Skin epidermis (tissue), 12 donors: ENCODE measurements at regions not wholly inside any gene's neighbourhood (a gene's known extent, or its start where the extent isn't known, plus 50 kb on each side); places are given as distances from the start of the nearest gene placed in this dataset.
"Not testable (repeated sequence)": the region's sequence is repeated elsewhere in the genome, so short reads cannot be mapped to it uniquely, and the experiment has no call there.

Experiments
- H3K27ac ChIP-seq, 21 experiments: fragments of 200-600 bp; sonication (generic) in 11 of 21; one replicate each; pipeline ENCODE4 v1.5.0; 2020; ENCODE audit warnings: mild to moderate bottlenecking in 3 of 21, inconsistent platforms in 2 of 21, moderate library complexity in 2 of 21
- H3K4me3 ChIP-seq, 7 experiments: fragments of 200-600 bp; sonication (generic) in 2 of 7; one replicate each; pipeline ENCODE4 v1.5.0; 2020; ENCODE audit warnings: inconsistent platforms in 2 of 7, mild to moderate bottlenecking in 2 of 7, moderate library complexity in 1 of 7

DNA sequence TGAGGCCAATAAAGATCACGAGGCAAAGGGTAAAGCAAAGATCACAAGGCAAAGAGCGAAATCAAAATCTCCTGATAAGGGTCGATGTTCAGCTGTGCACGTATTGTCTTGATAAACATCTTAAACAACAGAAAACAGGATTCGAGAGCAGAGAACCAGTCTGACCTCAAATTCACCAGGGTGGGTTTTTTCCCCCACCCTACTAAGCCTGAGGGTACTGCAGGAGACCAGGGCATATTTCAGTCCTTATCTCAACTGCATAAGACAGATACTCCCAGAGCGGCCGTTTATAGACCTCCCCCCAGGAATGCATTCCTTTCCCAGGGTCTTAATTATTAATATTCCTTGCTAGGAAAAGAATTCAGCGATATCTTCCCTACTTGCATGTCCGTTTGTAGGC, 97.5 kb upstream of the C14orf180 start:
- not testable (repeated sequence) for H3K27ac ChIP-seq, H3K4me3 ChIP-seq

DNA sequence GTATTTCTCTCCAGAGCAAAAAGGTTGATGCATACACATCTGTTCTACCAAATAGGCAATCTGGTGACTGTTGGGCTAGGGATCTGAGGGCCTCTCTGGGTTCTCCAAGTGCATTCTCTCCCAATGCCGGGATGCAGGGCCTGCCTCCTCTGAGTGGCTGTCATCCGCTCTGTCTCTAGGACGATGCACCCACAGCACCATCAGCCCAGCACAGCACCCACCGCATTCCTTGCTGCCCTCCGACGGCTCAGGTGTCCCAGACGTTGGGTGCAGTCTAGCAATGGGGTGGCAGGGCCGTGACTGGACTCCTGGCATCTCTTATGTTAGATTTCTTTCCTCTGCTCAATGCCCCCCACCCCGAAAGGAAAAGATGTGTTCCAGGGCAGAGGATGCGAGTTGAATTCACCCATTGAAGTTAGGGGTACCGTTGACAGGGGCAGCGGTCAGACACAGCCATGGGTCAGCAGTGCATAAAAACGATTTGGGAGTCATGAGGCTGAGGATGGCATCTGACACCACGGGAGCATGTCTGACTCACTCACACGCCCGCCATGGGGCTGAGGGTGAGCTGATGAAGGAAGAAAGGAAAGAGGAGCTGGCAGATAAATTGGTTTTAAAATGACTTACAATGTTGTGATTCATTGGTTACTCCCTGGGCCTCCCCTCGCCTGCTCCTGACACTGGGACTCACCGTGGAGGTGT, 93.2 kb upstream of the C14orf180 start:
- Histone ChIP-seq H3K27ac (no peak overlapping the region), H3K4me3 (no peak overlapping the region)

DNA sequence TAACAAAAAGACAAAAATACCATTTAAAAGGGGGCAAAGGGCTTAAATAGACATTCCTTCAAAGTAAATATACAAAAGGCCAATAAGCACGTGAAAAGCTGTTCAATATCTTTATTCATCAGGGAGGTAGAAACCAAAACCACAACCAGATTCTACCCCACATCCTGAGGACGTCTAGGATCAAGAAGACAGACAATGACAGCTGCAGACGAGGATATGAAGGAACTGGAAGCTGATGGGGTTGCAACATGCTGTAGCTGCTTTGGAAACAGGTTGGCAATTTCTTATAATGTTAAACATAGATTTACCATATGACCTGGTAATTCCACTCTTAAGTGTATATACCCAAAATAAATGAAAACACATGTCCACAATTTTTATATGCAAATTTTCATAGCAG, 85.1 kb upstream of the C14orf180 start:
- Histone ChIP-seq H3K4me3 (no peak overlapping the region), H3K27ac (no peak overlapping the region)

DNA sequence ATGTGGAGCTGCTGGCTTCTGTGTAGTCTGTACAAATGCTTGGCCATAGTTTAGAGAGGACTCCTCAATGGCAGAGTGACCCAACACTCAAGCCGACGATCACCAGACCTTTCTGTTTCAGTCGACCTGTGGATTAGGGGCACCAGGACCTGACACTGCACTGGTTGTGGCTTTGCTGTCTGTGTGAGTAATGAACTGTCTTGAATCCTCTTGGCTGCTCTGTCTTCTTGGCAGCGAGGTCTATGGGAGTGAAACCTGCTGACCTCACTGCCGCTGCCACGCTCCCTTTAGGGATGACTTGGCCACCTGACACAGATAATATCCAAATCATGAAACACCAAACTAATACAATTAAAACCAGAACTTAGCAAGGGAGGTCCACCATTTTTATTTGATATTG, 83.5 kb upstream of the C14orf180 start:
- no peak overlapping the region for H3K4me3 ChIP-seq
- H3K27ac ChIP-seq: no peak overlapping the region

DNA sequence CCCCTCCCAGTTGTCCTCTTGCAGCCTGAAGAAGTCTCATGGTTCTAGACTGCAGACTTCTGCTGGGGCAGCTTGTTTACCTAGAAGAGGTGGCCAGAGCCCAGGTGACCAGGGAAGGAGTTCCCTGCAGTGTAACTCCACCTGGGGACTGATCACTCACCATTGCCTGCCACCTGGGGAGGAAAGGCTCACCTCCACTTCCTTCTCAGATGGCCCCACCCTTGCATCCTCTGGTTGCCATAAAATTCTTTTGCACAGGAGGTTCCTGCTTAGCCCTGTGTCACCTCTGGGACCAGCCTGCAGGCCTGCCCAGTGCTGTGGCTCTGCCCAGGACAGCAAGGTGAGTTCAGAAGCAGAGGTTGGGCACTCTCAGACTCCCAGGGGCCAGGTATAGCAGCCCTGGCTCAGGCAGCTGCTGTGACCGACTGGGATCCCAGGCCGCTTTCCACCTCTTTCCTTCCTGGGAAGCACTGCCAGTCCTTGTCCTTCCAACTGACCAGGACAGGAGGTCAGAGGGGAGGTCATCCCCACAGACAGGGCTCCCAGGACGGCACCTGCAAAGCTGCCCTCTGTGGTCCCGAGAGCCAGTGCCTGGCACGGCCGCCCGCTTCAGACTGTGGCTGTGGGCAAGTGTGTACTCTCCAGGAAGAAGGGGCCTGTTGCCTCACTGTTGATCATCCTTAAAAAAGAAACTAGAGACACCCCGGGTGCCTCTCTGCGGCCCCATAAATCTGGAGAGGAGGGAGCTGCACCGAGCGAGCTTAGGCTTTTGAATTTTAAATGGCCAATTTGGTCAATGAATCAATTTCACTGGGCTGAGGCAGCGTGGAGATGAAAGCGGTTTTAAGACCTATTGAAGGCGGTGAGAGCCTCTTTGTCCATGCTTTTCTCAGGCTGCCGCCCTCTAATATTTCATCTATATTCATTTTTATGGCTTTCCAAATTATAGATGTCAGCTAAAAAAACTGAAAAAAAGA, 79.5 kb upstream of the C14orf180 start:
- no peak overlapping the region for H3K27ac ChIP-seq
- H3K4me3 ChIP-seq: no peak overlapping the region

DNA sequence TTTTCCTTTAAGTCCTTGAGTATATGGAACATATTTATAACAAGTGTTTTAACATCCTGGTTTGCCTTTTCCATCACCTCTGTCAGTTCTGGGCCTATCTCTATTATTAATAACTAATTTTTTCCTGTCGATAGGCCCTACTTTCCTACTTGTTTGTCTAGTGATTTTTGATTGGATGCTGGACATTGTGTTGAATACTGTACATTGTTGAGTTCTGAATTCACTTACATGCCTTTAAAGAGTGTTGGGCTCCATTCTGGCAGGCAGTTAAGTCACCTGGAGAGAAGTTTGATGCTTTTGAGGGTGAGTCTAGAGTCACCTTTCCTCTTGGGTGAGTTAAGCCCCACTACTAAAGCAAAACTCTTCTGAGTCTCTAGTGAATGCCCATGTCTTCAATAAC, 77.5 kb upstream of the C14orf180 start:
- Histone ChIP-seq H3K27ac (no peak overlapping the region), H3K4me3 (no peak overlapping the region)

DNA sequence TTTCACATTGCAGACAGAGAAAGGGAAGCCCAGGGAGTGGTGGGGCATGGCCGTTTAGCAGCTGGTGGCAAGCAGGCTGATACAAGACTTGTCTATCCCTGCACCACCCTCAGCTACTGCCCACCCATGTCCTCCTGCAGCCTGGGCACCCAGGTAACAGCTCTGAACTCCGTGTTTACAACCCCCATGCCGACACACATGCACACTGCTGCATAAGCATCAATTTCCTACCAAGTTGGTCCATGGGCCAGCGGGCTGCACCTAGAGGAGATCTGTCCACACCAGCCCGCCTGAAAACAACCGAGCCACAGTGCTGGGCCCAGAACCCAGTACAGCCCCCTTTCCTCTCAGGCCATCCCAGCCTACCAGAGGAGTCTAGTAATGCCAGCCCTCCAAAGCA, 75.9 kb upstream of the C14orf180 start:
- H3K4me3 ChIP-seq: no peak overlapping the region
- no peak overlapping the region for H3K27ac ChIP-seq

DNA sequence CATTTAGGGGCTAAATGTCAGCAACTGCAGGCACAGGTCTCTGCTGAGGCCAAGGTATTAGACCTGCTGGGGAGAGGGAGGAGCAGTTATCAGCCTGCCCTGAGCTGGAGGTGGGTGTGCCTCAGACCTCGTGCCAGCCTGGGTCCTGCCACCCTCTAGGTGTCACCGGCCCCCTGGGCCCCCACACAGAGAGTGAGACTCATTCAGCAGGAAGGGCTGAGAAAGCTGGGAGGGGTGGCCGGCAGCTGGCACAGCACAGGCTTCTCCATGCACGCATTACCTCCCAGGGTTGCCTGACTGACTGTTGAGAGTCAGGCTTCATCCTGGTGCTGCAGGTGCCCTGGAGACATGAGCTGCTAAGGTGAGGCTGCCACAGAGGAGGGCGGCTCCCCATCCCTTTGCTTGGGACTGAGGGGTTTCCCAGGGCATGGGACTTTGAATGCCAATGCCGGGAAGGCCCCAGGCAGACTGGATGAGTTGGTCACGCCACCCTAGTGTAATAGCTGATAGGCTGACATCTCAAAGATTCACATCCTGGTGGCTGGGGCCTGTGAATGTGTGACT, 75.3 kb upstream of the C14orf180 start:
- Histone ChIP-seq H3K27ac (no peak overlapping the region), H3K4me3 (no peak overlapping the region)

DNA sequence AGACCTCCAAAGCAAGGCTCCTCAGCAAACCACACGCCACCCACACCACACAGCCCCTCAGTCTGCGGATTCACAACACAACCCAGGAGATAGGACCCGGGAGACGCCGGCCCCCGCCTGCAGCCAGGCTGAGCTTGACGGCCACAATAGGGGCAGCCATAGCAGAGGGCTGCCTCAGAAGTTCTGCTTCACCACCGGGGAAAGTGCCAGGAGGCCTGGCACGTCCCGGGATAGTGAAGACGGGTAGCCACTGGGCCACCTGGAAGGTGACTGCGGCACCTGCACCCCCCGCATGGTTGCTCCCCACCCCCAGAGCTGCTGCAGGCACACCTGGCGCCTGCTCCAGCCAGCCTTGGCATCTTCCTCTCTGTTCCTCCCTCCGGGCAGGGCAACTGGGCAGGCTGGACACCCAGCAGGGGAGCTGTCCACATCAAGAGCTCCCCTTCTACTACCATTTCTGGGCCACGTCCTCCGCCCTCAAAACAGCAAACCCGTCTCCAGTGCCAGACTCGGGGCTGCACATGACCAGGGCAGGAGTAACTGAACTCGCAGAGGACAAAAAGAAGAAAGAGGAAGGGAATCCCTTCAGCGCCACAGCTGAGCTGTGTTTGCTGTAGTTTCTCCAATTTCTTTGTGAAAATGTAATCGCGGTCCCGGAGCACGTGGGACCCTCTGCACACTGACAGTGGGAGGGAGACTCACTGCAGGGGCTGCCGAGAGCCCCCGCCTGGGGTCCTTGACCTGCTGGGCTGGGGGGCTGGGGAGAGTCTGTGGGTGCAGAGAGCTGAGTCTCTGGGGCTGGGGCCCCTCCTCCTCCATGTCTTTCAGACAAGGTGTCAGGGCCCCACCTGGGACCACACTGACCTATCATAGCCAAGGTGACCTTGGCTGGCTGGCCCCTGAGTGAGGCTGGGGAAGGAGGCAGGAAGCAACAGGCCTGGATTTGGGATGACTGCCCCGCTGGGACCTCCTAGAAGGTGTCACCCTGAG, 74.2 kb upstream of the C14orf180 start:
- H3K27ac ChIP-seq: no peak overlapping the region
- H3K4me3 ChIP-seq: no peak overlapping the region

DNA sequence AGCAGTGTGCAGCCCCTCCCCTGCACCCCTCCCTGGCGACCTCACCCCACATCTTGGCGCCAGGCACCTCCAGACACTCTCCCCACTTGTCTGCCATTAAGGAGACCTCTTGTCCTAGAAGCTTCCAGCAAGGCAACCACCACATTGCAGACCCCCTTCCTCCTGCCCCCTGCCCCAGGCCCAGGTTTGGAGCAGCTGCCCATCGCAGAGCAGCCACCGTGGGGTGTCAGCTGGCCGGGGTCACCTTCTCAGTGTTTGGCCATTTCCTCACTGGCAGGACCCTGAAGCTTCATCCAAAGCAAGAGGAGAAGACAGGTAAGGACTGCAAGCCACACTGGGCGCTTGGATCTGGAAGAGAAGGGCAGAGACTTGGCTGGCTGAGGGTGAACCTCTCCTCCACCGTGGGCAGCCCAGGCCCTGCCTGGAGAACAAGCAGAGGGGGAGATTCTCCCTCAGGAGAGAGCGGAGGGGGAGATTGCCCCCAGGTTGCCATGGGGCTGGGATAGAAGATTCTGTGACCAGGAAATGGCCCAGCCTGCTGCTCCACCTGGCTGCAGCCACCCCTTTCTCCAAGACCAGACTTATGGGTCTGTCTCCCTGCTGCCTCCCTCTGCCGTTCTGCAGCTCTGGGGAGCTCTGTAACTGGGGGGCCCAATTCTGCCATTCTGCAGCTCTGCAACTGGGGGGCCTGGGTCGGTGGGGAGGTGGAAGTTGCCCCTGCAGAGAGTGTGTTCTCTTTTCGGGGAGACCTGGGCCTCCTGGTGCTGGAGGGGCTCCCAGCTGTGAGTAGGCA, 72.9 kb upstream of the C14orf180 start:
- H3K27ac ChIP-seq: no peak overlapping the region
- no peak overlapping the region for H3K4me3 ChIP-seq

DNA sequence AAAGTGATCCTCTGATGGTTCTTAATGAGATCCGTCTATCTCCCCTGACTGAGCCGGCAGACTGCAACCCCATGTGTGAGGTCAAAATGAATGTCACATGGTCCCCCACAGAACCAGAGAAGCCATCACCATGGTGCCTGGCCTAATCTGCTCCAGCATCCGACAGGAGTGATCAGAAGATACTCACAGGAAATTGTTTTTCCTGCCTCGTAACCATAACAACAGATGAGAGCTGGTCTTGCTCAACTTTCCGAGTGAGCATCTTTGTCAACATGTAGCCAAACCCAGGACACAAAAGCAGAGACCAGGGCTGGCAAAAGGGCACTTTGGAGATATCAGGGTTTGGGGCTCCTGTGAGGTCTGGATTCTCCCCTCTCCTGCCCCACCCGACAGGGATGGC, 72.1 kb upstream of the C14orf180 start:
- Histone ChIP-seq H3K27ac (no peak overlapping the region), H3K4me3 (no peak overlapping the region)

DNA sequence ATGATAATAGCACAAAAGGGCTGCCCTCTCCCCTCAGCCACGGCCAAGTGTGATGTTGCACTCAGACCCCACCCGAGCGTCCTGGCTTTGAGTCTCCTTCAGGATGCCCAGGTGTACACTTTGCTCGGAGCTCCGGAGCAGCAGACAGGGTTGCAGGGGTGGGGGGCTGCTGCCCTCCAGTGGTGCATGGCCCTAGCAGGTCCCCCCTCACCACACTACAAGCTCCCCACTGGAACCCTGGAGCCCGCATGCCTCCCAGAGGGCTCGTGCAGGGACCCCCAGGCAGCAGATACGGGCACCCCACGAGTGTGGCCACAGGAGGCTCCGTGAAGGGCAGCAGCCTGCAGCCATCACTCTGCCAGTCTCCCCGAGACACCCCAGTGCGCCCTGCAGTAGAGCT, 69.9 kb upstream of the C14orf180 start:
- Histone ChIP-seq H3K27ac (peak overlapping the region in 1 of 21 experiments; percentile 5), H3K4me3 (no peak overlapping the region)

DNA sequence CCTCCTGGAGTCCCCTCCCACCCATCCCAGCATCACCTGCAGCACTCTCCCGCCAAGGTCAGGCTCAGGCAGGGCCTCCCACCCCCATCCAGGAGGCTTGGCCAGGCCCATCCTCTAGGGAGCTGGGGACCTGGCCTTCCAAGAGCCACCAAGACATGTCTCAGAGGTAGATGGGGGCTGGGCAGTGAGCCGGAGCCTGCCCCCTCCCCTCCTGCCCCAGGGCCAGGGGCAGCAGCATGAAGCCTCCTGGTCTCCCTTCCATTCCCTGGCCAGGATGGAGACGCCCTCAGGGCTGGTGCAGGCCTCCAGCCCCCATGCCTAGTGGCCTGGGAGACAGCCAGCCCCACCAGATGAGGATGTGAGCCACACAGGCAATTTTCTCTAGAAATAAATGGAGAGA, 69.3 kb upstream of the C14orf180 start:
- peak overlapping the region in 1 of 21 experiments; percentile 5 for H3K27ac ChIP-seq
- no peak overlapping the region for H3K4me3 ChIP-seq

DNA sequence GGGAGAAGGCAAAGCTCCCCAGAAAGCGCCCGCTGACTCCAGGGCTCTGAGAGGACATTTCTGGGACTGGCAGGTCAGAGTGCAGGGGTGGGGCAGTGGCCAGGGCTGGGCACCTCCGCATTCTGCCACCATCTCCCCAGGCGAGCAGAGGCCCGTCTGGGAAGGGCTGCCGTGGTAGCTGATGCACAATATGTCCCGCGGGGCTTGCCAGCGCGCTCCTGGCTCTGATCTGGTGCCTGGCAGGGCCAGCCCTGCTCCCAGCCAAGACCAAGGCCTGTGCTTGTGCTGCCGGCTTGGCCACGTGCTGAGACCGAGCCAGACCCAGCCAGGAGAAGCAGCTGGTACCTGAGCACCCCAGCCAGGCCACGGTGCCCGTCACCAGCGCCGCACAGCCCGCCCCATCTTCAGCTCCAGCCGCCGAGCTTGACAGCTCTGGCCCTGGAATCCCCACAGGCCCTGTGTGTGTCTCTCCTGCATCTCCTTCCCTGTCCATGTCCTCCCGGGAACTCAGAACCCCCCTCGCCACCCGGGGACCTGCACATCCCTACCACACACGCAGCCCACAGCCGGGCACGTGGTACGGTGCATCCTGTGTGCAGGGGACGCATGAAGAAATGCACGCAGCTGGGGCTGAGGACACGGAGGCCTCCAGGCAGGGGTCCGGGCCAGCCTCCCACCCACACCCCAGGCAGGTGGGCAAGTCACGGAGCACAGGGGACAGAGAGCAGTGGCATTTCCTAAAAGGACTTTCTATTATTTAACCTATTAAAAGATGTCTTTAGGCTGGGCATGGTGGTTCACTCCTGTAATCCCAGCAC, 68.6 kb upstream of the C14orf180 start:
- H3K27ac ChIP-seq: peak overlapping the region in 1 of 21 experiments; percentile 62
- no peak overlapping the region for H3K4me3 ChIP-seq

DNA sequence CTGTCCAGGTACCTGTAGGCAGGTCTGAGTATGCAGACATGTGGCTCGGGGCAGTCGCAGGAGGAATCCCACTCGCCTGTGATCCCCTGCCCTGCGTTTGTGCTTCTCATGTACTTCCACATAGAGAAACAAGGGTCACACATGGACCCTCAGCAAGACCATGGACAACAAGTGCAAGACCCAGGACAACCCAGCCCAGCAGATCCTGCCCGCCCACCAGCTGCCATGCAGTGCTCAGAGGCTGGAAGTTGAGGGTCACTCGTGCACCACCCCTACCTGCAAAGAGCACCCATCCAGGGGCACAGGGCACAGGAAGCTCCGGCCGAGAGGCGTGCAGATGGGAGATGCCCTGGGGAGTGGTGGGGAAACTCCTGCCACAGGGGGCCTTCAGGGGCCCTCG, 67.5 kb upstream of the C14orf180 start:
- Histone ChIP-seq H3K27ac (peak overlapping the region in 1 of 21 experiments; percentile 14), H3K4me3 (no peak overlapping the region)

DNA sequence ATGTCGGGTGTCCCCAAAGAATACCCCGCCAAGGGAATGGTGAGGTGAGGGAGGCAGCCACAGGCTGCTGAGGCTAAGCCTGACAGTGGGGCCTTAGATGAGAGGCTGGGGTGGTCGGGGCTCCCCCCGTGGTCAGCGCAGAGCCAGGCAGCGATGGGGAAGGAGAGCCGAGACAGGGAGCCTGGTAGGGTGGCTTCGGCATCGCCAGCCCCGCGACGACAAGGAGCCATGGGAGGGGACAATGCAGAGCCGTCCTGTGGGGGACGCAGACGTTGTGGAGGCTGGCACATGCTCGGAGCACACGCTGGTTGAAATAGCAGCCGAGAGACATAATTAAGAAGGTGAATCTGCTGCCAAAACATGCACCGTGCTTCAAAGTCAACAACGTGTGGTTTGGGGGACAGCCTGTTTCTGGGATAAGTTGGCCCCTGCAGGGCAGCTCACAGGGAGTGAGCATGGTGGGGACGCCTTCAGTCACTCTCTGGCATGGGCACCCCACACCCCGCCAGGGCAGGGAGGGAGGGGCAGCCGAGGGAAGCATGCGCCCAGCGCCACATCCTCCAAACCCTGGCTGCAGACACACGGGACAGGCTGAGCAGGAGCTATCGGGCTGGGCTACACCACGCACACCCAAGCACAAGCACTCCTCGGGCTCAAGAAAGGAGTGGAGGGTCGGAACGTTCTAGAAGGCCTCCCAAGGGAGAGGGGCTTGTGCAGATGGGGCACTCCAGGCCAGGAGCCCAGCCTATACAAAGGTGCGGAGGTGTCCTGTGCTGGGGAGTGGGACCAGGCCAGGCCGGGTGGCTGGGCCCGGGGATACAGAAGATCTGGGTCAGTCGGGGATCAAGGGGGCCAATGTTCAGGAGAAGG, 66.6 kb upstream of the C14orf180 start:
- H3K4me3 ChIP-seq: no peak overlapping the region
- H3K27ac ChIP-seq: peak overlapping the region in 1 of 21 experiments; percentile 59

DNA sequence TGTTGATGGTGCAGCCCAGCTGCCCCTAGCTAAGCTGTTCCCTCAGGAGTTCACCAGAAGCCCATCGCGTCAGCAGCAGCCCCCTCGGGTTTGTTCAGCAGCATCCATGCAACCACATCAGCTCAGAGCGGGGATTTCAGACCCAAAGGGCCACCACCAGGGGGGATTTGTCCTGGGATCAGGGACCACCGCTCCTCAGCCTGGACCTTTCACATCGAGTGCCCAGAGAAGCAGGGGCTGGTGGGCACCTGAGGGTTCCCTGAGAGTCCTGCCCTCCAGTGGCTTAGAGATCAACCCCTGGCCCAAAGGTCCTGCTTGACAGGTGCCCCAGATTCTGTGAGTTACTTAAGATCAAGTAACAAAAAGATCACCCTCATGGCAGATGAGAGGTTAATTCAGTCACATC, 65.9 kb upstream of the C14orf180 start:
- peak overlapping the region in 1 of 21 experiments; percentile 59 for H3K27ac ChIP-seq

More for the DNA sequence above, 65.9 kb upstream of the C14orf180 start:
- H3K4me3 ChIP-seq: no peak overlapping the region
